CD4-positive, alpha-beta T cell (primary cell): ENCODE measurements at regions not wholly inside any gene's neighbourhood (a gene's known extent, or its start where the extent isn't known, plus 50 kb on each side); places are given as distances from the start of the nearest gene placed in this dataset.
"Not testable (repeated sequence)": the region's sequence is repeated elsewhere in the genome, so short reads cannot be mapped to it uniquely, and the experiment has no call there.

ENCODE experiments used
- ATAC-seq: fragments of 200-7000 bp; cut with Tn5 transposase; one replicate; pipeline ENCODE4 v1.10.0; 2022; ENCODE audit warnings: mild to moderate bottlenecking; ENCODE audit not compliant: poor library complexity
- CTCF ChIA-PET: fragments of 350-600 bp; sonication (Branson Sonifier 250); formaldehyde crosslinking; loops from one replicate; lab custom pipeline; 2021; ENCODE audit warnings: antibody characterized with exemption, inconsistent platforms; lab: Charles Lee
- POLR2A ChIA-PET: fragments of 350-600 bp; sonication (Branson Sonifier 250); formaldehyde crosslinking; loops from one replicate; lab custom pipeline; 2021; ENCODE audit warnings: antibody characterized with exemption, inconsistent platforms; lab: Charles Lee
- DNase-seq, 14 experiments: peaks; one replicate each; pipeline ENCODE4 v3.0.0-alpha.2; 2013 to 2020; ENCODE audit warnings: mixed read lengths in 2 of 14
- H3K27ac ChIP-seq, 2 donors: one replicate each; pipeline versions ENCODE4 v1.5.1 to v1.7.0; 2013; ENCODE audit warnings: low read length in 2 of 2, low read depth in 1 of 2, mild to moderate bottlenecking in 1 of 2
- H3K27me3 ChIP-seq, 2 experiments: 1 replicate in 1 of 2; 2 replicates in 1 of 2; pipeline versions ENCODE4 v1.6.1 to v1.7.0; 2013; ENCODE audit warnings: low read length in 2 of 2, control low read depth in 1 of 2, mild to moderate bottlenecking in 1 of 2, moderate library complexity in 1 of 2; ENCODE audit not compliant: insufficient read depth in 2 of 2, control insufficient read depth in 1 of 2
- H3K36me3 ChIP-seq: one replicate; pipeline ENCODE4 v1.6.1; 2013; ENCODE audit warnings: low read length, control low read depth; ENCODE audit not compliant: insufficient read depth
- H3K4me1 ChIP-seq: one replicate; pipeline ENCODE4 v1.6.1; 2013; ENCODE audit warnings: low read length, control low read depth; ENCODE audit not compliant: insufficient read depth
- H3K4me3 ChIP-seq: one replicate; pipeline ENCODE4 v1.5.1; 2013; ENCODE audit warnings: mild to moderate bottlenecking, low read length, moderate library complexity
- H3K9me3 ChIP-seq, 2 experiments: 1 replicate in 1 of 2; 2 replicates in 1 of 2; pipeline versions ENCODE4 v1.6.1 to v1.7.0; 2013; ENCODE audit warnings: low read length in 2 of 2, mild to moderate bottlenecking in 2 of 2, control low read depth in 1 of 2, moderate library complexity in 1 of 2; ENCODE audit not compliant: control insufficient read depth in 1 of 2, insufficient read depth in 1 of 2
- H3K27ac Mint-ChIP-seq: one replicate; pipeline ENCODE4 v1.8.0; 2020; ENCODE audit warnings: mixed read lengths
- H3K27me3 Mint-ChIP-seq: one replicate; pipeline ENCODE4 v1.8.0; 2021; ENCODE audit warnings: mixed read lengths
- H3K36me3 Mint-ChIP-seq: one replicate; pipeline ENCODE4 v1.8.0; 2021; ENCODE audit warnings: low read depth, mixed read lengths
- H3K4me1 Mint-ChIP-seq: one replicate; pipeline ENCODE4 v1.8.0; 2021; ENCODE audit warnings: low read depth, mixed read lengths
- H3K4me3 Mint-ChIP-seq: one replicate; pipeline ENCODE4 v1.8.0; 2020; ENCODE audit warnings: mild to moderate bottlenecking, mixed read lengths
- H3K9me3 Mint-ChIP-seq: one replicate; pipeline ENCODE4 v1.8.0; 2020; ENCODE audit warnings: mixed read lengths
- intact Hi-C, 2 experiments: fragments of 100-400 bp; cut with DNase I in 1 of 2; cut with micrococcal nuclease in 1 of 2; formaldehyde crosslinking; loops; one replicate each; pipeline versions ENCODE4 v1.15.1 to v1.9.0; 2023 to 2025; cut with DNase I, micrococcal nuclease
- TF ChIP-seq, protein P1 (sequence below): fragments of 200-600 bp; IDR thresholded peaks from one replicate; pipeline ENCODE4 v1.8.0; 2022; ENCODE audit warnings: antibody characterized with exemption, mild to moderate bottlenecking

DNA sequence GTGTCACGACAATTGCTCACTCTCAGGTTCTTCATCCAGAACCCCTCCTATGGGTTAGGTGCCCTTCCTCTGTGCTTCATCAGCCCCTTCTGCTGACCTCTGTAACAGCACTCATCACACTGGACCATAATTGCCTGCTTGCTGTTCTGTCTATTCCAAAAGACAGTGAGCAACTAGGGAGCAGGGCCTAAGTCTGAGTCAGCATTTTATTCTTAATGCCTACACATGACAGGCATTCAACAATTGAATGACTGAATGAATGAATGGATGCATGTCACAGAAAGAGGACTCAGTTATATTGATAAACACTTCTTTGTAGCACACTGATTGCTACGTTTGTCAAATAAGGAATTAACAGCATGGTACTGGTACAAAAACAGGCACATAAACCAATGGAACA is 317.0 kb downstream of the ZIC3 start:
- no peaks in the 10 kb centered on the region for H3K36me3 ChIP-seq
- H3K36me3 Mint-ChIP-seq = no peaks in the 10 kb centered on the region
- no peak for ATAC-seq
- TF ChIP-seq, protein P1, sequence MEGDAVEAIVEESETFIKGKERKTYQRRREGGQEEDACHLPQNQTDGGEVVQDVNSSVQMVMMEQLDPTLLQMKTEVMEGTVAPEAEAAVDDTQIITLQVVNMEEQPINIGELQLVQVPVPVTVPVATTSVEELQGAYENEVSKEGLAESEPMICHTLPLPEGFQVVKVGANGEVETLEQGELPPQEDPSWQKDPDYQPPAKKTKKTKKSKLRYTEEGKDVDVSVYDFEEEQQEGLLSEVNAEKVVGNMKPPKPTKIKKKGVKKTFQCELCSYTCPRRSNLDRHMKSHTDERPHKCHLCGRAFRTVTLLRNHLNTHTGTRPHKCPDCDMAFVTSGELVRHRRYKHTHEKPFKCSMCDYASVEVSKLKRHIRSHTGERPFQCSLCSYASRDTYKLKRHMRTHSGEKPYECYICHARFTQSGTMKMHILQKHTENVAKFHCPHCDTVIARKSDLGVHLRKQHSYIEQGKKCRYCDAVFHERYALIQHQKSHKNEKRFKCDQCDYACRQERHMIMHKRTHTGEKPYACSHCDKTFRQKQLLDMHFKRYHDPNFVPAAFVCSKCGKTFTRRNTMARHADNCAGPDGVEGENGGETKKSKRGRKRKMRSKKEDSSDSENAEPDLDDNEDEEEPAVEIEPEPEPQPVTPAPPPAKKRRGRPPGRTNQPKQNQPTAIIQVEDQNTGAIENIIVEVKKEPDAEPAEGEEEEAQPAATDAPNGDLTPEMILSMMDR = no peak
- CTCF ChIA-PET = no interaction called here
- no peak overlapping the region for H3K27ac Mint-ChIP-seq
- no peaks in the 10 kb centered on the region for H3K9me3 ChIP-seq
- intact Hi-C loops = no loop called here
- DNase-seq = no peak
- no peak overlapping the region for H3K27ac ChIP-seq
- H3K9me3 Mint-ChIP-seq = no peaks in the 10 kb centered on the region
- POLR2A ChIA-PET = no interaction called here
- H3K4me1 ChIP-seq = no peaks in the 10 kb centered on the region
- no peaks in the 10 kb centered on the region for H3K27me3 Mint-ChIP-seq
- H3K4me3 Mint-ChIP-seq = no peak overlapping the region
- H3K4me1 Mint-ChIP-seq = no peaks in the 10 kb centered on the region
- H3K4me3 ChIP-seq = no peak overlapping the region
- no peaks in the 10 kb centered on the region for H3K27me3 ChIP-seq

DNA sequence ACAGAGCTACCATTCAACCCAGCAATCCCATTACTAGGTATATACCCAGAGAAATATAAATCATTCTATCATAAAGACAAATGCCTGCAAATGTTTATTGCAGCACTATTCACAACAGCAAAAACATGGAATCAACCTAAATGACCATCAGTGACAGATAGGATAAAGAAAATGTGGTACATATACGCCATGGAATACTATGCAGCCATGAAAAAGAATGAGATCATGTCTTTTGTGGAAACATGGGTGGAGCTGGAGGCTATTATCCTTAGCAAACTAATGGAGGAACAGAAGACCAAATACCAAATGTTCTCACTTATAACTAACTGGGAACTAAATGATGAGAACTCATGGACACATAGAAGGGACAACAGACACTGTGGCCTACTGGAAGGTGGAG is 318.9 kb downstream of the ZIC3 start:
- H3K4me1 Mint-ChIP-seq = not testable (repeated sequence)

DNA sequence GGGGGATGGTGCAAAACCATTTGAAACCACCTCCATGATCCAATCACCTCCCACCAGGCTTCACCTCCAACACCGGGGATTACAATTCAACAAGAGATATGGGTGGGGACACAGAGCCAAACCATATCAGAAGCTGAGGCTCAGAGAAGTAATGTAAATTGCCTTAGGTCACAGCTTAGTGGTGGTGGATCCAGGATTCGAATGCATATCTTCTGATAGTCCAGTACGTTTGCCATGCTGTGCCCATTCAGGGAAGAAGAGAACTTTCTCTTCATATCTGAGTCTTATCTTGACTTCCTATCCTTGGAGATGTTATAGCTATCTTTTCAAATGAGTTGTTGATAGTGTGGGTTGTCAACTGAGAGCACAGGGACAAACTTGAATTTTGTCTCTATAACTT is 325.5 kb downstream of the ZIC3 start:
- POLR2A ChIA-PET = no interaction called here
- Histone ChIP-seq H3K9me3 (no peaks in the 10 kb centered on the region), H3K4me3 (no peak overlapping the region), H3K4me1 (no peaks in the 10 kb centered on the region), H3K27me3 (no peaks in the 10 kb centered on the region), H3K27ac (no peak overlapping the region), H3K36me3 (no peaks in the 10 kb centered on the region)
- H3K4me1 Mint-ChIP-seq = no peaks in the 10 kb centered on the region
- no peaks in the 10 kb centered on the region for H3K9me3 Mint-ChIP-seq
- H3K4me3 Mint-ChIP-seq = no peak overlapping the region
- CTCF ChIA-PET = no interaction called here
- no peak overlapping the region for H3K27ac Mint-ChIP-seq
- no peak for DNase-seq
- H3K36me3 Mint-ChIP-seq = no peaks in the 10 kb centered on the region
- TF ChIP-seq, protein P1 = no peak
- no peaks in the 10 kb centered on the region for H3K27me3 Mint-ChIP-seq
- intact Hi-C loops = no loop called here
- no peak for ATAC-seq

More for the DNA sequence above, 318.9 kb downstream of the ZIC3 start:
- H3K27me3 Mint-ChIP-seq, H3K27ac Mint-ChIP-seq, H3K4me1 ChIP-seq, H3K9me3 Mint-ChIP-seq, H3K4me3 ChIP-seq, H3K27me3 ChIP-seq, H3K4me3 Mint-ChIP-seq, POLR2A ChIA-PET, intact Hi-C loops, ATAC-seq, H3K9me3 ChIP-seq, H3K36me3 ChIP-seq, DNase-seq, H3K27ac ChIP-seq, CTCF ChIA-PET, H3K36me3 Mint-ChIP-seq: not testable (repeated sequence)

DNA sequence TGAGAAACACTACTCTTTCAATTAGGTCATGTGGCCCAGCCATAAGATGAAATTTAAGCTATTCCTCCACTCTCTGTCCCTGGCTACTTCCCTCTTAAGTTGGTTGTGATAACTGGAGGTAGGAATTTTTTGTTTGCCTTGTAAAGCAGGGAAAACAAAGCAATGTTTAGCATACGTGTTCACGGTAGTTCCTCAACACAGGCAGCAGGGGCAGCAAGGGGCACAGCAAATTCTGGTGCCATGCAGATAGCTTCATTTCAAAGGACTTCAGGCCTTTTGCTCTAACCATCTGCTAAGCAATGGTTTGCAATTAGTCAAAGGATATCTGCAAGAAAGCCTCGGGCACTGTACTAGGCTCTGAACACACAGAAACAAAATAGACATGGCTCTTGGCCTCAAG is 330.2 kb downstream of the ZIC3 start:
- no peaks in the 10 kb centered on the region for H3K4me1 ChIP-seq
- Mint-ChIP-seq H3K27me3 (no peaks in the 10 kb centered on the region), H3K4me1 (no peaks in the 10 kb centered on the region), H3K9me3 (no peaks in the 10 kb centered on the region), H3K27ac (no peak overlapping the region), H3K4me3 (no peak overlapping the region), H3K36me3 (no peaks in the 10 kb centered on the region)
- DNase-seq (no peak), ATAC-seq (no peak)
- ChIA-PET POLR2A (no interaction called here), CTCF (no interaction called here)
- H3K27me3 ChIP-seq = no peaks in the 10 kb centered on the region
- no peaks in the 10 kb centered on the region for H3K9me3 ChIP-seq
- H3K36me3 ChIP-seq = no peaks in the 10 kb centered on the region
- TF ChIP-seq, protein P1 = no peak
- no peak overlapping the region for H3K4me3 ChIP-seq
- H3K27ac ChIP-seq = no peak overlapping the region
- intact Hi-C loops = no loop called here
